ENCODE measurements at regions not wholly inside any gene's neighbourhood (a gene's known extent, or its start where the extent isn't known, plus 50 kb on each side); places are given as distances from the start of the nearest gene placed in this dataset.

DNA sequence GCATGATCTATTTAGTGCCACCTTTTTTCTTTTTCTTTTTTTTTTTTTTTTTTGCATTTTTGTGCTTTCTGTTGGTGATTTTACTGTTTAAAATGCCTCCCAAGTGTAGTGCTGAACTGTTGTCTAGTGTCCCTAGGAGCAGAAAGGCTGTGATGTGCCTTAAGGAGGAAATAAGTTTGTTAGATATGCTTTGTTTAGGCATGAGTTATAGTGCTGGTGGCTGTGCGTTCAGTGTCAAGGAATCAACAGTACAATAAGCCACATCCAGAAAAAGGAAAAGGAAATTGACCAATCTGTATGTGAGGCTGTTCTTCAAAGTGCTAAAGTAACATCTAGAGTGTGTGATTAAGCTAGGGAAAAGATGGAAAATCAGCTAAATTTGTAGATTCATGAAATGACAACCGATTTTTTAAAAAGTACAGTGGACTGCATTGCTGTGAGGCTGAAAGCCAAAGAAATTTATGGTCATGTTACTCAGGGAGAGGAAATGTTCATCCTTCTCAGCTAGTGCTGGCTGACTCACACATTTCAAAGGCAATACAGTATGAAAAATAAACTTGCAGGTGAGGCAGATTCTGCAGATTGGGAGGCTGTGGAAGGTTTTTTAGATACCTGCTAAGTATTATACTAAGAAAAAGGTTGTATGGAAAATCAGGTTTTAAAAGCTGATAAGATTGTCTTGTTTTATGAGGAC lies 122.7 kb upstream of the ADCY1 start:
- no peak for ATAC-seq (replicated peaks)
- Mint-ChIP-seq H3K27me3 (peaks cover 13 to 14% of the 10 kb centered on the region in 2 donors), H3K36me3 (no peaks in the 10 kb centered on the region), H3K4me1 (peaks cover 2 to 3% of the 10 kb centered on the region in 2 donors), H3K4me3 (no peak overlapping the region), H3K9me3 (peaks cover 2 to 12% of the 10 kb centered on the region in 2 donors), H3K27ac (no peak overlapping the region)
- DNase-seq = no peak

DNA sequence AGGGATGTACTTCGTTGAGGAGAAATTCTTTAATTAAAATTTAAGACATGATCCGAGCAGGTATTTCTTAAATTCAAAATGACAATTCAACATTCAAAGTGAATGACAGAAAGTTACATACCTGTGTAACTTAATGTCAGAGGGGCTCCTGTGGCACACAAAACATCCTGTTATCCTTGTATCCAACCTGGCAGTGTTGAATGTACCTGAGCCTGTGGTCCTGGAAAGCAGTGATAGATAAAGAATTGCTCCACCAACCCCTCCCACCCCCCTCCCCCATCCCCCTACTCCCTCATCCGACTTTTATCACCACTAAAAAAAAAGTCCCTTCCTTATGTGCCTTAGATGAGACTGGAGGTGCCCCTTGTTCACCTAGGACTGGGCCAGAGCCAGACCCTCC lies 119.4 kb upstream of the ADCY1 start:
- ATAC-seq (replicated peaks) (no peak), DNase-seq (no peak)
- peaks cover 13 to 14% of the 10 kb centered on the region in 2 donors for H3K27me3 Mint-ChIP-seq
- H3K9me3 Mint-ChIP-seq = no peaks in the 10 kb centered on the region
- no peaks in the 10 kb centered on the region for H3K36me3 Mint-ChIP-seq
- no peaks in the 10 kb centered on the region for H3K4me1 Mint-ChIP-seq
- no peak overlapping the region for H3K4me3 Mint-ChIP-seq
- H3K27ac Mint-ChIP-seq = no peak overlapping the region

DNA sequence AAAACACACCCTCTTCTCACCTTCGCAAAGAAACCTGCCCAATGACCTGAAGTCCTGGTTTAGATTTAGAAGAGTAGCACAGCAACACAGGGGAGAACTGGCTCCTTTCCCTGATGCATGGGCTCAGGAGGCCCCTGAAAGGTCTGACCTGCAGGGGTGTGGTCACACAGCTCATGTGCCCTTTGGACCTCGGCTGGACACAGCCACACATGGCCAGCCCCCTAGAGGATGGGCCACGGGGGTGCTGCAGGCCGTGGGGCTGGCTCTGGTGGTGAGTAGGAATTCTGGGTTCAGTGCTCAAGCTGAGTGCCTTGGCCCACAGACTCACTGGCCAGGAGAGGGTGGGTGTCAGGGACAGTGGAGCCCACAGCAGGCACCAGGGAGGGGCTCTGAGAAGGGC lies 118.5 kb upstream of the ADCY1 start:
- Mint-ChIP-seq H3K27me3 (peaks cover 13 to 14% of the 10 kb centered on the region in 2 donors), H3K27ac (no peak overlapping the region)
- ATAC-seq (replicated peaks) = no peak

DNA sequence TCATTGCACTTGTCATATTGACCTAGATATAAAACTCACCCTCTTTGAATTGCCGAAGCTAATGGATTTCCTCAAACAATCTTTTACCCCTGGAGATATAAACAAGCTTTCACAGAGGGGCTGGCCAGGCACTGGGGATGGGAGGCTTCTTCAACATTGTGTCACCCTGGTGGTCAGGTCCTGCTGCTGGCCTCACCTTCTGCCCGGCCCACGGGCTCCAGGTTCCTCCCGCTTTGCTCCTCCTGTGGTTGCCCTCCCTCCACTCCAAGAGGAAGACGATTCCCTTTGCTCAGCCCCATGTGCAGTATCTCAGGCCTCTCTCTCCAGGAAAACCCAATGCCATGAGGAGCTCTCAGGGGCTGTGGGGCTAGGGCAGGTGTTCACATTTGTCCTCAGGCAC lies 118.1 kb upstream of the ADCY1 start:
- H3K27ac Mint-ChIP-seq = no peak overlapping the region
- DNase-seq = no peak

More for the DNA sequence above, 118.5 kb upstream of the ADCY1 start:
- H3K4me1 Mint-ChIP-seq = no peaks in the 10 kb centered on the region
- no peak overlapping the region for H3K4me3 Mint-ChIP-seq
- H3K36me3 Mint-ChIP-seq = no peaks in the 10 kb centered on the region
- H3K9me3 Mint-ChIP-seq = no peaks in the 10 kb centered on the region
- no peak for DNase-seq

DNA sequence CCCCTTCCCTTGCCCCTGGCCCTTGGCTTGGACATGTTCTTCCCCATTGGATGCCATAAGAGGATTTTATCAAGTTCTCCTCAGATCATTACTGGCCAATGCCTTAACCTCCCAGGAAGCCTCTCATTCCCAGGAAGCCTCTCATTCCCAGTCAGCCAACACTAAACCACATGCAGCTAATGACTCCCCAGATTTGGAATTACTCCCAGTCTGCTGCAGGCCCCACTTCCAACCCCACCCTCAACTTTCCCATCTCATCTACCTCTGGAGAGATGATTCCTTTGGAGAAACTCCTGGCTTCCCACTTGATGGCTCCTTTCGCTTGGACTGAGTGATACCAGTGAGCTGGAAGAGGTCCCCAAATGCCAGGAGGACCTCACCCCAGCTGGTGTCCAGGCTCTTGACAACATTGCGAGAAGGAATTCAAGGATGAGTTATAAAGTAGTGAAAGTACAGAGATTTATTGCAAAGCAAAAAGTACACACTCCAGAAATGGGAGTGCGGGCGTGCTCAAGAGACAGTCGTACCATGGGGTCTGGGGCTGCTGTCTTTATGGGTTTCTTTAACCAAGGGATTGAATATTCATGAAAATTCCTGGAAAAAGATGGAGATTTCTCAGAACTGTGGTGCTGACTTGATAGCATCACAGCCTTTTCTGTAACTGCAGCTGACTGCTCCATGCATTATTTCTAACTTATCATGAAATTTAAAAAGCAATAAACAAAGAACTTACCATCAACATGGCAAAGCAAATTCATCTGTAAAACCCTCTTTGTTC lies 117.2 kb upstream of the ADCY1 start:
- DNase-seq (no peak), ATAC-seq (replicated peaks) (no peak)
- no peaks in the 10 kb centered on the region for H3K4me1 Mint-ChIP-seq
- H3K36me3 Mint-ChIP-seq = no peaks in the 10 kb centered on the region
- H3K27me3 Mint-ChIP-seq = peaks cover 10% of the 10 kb centered on the region in 2 donors
- no peaks in the 10 kb centered on the region for H3K9me3 Mint-ChIP-seq
- H3K4me3 Mint-ChIP-seq = no peak overlapping the region
- H3K27ac Mint-ChIP-seq = no peak overlapping the region

More for the DNA sequence above, 118.1 kb upstream of the ADCY1 start:
- Mint-ChIP-seq H3K27me3 (peaks cover 13 to 14% of the 10 kb centered on the region in 2 donors), H3K9me3 (no peaks in the 10 kb centered on the region), H3K36me3 (no peaks in the 10 kb centered on the region), H3K4me1 (no peaks in the 10 kb centered on the region), H3K4me3 (no peak overlapping the region)
- no peak for ATAC-seq (replicated peaks)

DNA sequence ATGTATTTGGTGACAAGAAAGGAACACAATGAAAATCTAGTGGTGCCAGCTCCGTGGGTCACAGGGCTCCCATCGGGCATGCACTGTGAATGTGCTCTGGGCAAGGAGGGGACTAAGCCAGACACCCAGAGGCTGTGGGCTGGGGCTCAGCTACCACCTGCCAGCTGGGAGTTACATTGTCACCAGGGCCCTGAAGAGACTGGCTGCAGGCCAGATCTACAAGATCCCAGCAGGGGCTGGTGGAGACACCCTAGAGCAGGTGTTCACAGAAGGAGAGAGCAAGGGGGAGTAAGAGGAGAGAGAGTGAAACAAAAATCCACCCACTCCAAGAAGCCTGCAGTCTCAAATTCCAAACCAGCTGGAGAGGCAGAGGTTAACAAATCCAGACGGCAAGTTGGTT lies 116.6 kb upstream of the ADCY1 start:
- no peaks in the 10 kb centered on the region for H3K9me3 Mint-ChIP-seq
- H3K27me3 Mint-ChIP-seq = peaks cover 10% of the 10 kb centered on the region in 2 donors
- H3K36me3 Mint-ChIP-seq = no peaks in the 10 kb centered on the region
- DNase-seq (no peak), ATAC-seq (replicated peaks) (no peak)
- H3K4me1 Mint-ChIP-seq = no peaks in the 10 kb centered on the region
- H3K4me3 Mint-ChIP-seq = no peak overlapping the region
- no peak overlapping the region for H3K27ac Mint-ChIP-seq

DNA sequence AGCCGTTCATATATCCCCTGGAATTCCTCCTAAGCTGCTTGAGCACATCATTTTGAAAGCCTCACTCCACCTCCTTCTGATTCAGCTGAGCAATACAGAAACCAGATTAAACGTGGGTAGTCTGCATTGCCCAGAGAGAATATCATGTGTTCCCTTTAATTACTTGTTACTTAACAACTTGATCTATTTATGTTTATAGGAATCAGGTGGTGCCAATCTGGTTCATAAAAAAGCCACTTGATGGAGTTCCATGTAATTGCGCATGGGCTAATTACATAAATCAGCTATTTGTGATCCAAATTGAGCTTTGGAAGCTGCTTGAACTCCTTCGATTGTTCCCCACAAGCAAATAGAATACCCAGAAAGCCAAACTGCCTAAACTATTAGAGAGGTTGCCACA lies 114.7 kb upstream of the ADCY1 start:
- ATAC-seq (replicated peaks) = no peak
- H3K27ac Mint-ChIP-seq = no peak overlapping the region
- no peak overlapping the region for H3K4me3 Mint-ChIP-seq
- no peaks in the 10 kb centered on the region for H3K36me3 Mint-ChIP-seq
- H3K4me1 Mint-ChIP-seq = no peaks in the 10 kb centered on the region
- DNase-seq = no peak
- H3K9me3 Mint-ChIP-seq = peaks cover 7 to 8% of the 10 kb centered on the region in 2 donors
- peaks cover 7 to 10% of the 10 kb centered on the region in 2 donors for H3K27me3 Mint-ChIP-seq

DNA sequence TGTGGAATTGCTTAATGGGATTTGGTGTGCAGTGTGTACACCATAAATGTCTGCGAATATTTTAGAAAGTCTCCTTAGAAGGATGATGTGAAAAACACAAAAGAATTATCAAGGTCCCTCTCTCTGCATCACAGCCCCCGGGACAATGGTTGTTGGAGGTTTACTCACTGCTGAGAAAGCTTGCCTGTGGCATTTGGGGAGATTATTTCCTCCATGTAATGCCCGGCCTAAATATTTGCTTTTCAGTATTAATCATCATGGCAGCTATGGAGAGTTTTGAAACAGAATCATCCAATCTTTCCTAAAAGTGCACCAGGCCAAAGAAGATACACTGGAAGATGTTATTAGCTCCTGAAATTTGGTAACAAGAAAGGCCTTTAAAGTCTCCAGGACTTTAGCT lies 113.8 kb upstream of the ADCY1 start:
- H3K27me3 Mint-ChIP-seq = peaks cover 2 to 3% of the 10 kb centered on the region in 2 donors
- H3K4me3 Mint-ChIP-seq = no peak overlapping the region
- peaks cover 7 to 8% of the 10 kb centered on the region in 2 donors for H3K9me3 Mint-ChIP-seq
- DNase-seq = no peak
- H3K36me3 Mint-ChIP-seq = no peaks in the 10 kb centered on the region
- no peaks in the 10 kb centered on the region for H3K4me1 Mint-ChIP-seq
- ATAC-seq (replicated peaks) = no peak
- no peak overlapping the region for H3K27ac Mint-ChIP-seq

DNA sequence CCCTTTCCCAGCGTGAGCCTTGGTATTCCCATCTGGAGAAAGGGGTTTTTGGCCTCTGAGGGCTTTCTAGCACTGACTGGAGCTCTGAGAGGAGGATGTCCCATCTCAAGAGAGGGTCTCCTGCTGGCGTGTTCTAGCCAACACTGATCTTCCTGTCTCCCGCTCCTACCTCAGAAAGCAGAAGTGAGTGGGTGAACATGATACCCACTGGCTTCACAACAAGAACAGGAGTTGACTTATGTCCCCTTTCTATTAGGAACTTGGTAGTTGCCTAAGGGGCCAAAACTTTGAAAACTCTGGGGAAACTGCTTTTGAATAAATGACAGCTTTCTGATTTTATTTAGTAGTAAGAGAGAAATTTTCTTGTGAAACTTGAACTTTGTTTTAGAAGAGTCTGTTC lies 113.1 kb upstream of the ADCY1 start:
- Mint-ChIP-seq H3K4me1 (no peaks in the 10 kb centered on the region), H3K36me3 (no peaks in the 10 kb centered on the region), H3K9me3 (peaks cover 7 to 8% of the 10 kb centered on the region in 2 donors), H3K27ac (no peak overlapping the region), H3K27me3 (no peaks in the 10 kb centered on the region), H3K4me3 (no peak overlapping the region)
- DNase-seq = no peak
- no peak for ATAC-seq (replicated peaks)

DNA sequence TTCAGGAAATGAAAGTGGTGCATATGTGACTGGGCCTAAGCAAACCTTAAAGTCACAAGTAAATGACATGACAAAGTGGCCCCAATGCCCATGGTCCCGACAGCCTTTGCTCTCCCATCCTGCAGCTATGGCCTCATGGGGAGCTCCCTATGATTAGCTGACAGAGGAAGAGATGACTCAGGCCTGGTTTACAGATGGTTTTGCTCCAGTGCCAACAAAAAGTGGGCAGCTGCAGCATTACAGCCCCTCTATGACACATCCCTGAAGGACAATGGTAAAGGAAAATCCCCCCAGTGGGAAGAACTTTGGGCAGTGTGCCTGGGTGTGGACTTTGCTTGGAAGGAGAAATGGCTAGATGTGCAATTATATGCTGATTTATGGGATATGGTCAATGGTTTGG lies 105.1 kb upstream of the ADCY1 start:
- no peak overlapping the region for H3K27ac Mint-ChIP-seq
- no peaks in the 10 kb centered on the region for H3K36me3 Mint-ChIP-seq
- no peak for ATAC-seq (replicated peaks)
- H3K9me3 Mint-ChIP-seq = no peaks in the 10 kb centered on the region
- no peak overlapping the region for H3K4me3 Mint-ChIP-seq
- H3K27me3 Mint-ChIP-seq = peaks cover 0 to 5% of the 10 kb centered on the region in 2 donors
- no peaks in the 10 kb centered on the region for H3K4me1 Mint-ChIP-seq
- DNase-seq = no peak

DNA sequence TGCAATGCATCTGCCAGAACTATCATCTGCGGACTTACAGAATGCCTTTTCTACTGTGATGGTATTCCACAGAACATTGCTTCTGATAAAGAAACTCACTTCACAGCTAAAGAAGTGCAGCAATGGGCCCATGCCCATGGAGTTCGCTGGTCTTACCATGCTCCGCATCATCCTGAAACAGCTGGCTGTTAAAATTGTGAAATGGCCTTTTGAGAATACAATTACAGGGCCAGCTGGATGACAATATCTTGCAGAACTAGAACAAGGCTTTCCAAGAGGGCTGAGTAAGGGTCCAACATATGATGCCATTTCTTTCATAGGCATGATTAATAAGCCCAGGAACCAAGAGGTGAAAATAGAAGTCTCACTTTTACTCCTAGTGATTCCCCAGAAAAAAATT lies 104.1 kb upstream of the ADCY1 start:
- Mint-ChIP-seq H3K4me3 (no peak overlapping the region), H3K27ac (no peak overlapping the region), H3K4me1 (no peaks in the 10 kb centered on the region), H3K36me3 (no peaks in the 10 kb centered on the region), H3K27me3 (peaks cover 0 to 5% of the 10 kb centered on the region in 2 donors), H3K9me3 (no peaks in the 10 kb centered on the region)
- ATAC-seq (replicated peaks) = no peak
- no peak for DNase-seq

DNA sequence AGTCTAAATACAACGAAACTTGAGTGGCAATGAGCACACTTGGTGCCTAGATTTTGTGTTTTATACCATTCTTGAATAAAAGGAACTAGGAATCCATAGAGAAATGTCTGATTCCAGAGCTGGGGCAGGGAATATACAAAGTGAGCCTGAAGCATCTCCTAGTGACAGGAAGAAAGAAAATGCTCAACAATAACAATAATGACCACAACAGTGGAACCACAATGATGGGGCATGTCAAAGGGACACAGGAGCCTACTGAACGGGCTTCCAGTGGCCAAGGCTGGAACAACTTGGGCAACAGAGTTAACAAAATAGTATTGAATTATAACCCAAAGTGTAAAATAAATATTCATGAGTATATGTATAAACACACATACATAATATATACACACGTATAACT lies 94.4 kb upstream of the ADCY1 start:
- ATAC-seq (replicated peaks) = no peak
- H3K9me3 Mint-ChIP-seq = peaks cover 0 to 3% of the 10 kb centered on the region in 2 donors
- H3K36me3 Mint-ChIP-seq = no peaks in the 10 kb centered on the region
- H3K27ac Mint-ChIP-seq = no peak overlapping the region
- H3K4me1 Mint-ChIP-seq = no peaks in the 10 kb centered on the region
- no peak overlapping the region for H3K4me3 Mint-ChIP-seq
- DNase-seq = no peak
- H3K27me3 Mint-ChIP-seq = no peaks in the 10 kb centered on the region

DNA sequence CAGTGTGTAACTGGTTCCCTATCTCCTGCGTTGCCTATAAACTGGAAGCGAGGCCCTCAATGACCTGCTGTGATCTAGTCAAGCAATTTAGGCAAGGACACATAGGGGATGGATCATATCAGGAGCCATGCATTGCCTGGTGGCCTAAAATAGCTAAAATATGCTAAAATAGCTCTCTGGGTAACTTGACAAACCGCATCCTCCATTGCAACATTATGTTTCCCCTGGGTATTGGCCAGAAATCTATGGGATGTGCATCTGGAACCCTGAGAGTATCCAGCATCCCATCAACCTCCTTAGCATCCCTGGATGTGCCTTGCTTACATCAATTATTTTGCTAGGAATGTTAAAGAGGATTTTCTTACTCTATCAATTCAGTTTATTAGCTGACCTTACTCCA lies 91.7 kb upstream of the ADCY1 start:
- Mint-ChIP-seq H3K4me3 (no peak overlapping the region), H3K27me3 (no peaks in the 10 kb centered on the region), H3K9me3 (peaks cover 0 to 4% of the 10 kb centered on the region in 2 donors), H3K36me3 (no peaks in the 10 kb centered on the region), H3K4me1 (no peaks in the 10 kb centered on the region), H3K27ac (no peak overlapping the region)
- DNase-seq (no peak), ATAC-seq (replicated peaks) (no peak)

DNA sequence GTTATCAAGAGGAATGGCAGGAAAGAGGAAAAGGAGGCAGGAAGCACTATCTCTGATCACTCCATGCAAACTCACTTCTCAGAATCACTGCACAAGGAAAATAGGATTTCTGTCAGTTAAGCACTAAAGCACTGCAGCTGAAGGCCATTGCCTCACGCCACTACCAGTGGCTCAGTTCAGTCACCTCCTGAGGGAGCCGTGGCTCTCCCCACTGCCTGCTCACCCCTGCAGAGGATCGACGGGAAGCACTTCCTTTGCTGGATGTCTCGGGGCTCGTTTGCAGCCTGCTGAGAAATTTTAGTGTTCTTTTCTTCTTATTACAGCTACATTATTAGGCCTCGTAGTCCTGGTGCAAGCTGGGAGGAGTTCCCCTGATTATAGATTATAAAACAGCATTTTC lies 90.1 kb upstream of the ADCY1 start:
- H3K4me3 Mint-ChIP-seq = no peak overlapping the region
- peaks cover 0 to 4% of the 10 kb centered on the region in 2 donors for H3K9me3 Mint-ChIP-seq
- no peaks in the 10 kb centered on the region for H3K27me3 Mint-ChIP-seq
- H3K4me1 Mint-ChIP-seq = no peaks in the 10 kb centered on the region
- no peak overlapping the region for H3K27ac Mint-ChIP-seq
- ATAC-seq (replicated peaks) = no peak
- DNase-seq = no peak
- H3K36me3 Mint-ChIP-seq = no peaks in the 10 kb centered on the region

DNA sequence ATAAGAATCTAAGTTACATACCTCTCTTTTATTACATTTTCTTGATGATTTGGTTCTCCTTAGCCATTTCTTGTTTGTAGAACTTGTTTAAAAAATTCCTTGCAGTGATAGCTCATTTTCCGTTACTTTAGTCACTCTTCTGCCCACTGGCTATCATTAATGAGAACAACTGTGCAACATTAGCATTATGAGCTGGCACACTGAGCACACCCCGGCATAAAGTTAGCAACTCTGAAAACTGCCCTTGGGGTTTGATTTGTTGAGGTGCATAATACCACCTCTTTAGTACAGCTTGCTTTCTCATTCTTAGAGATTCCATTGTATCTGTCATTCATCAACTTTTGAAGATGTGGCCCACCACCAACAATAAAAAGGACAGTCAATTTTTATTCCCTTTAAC lies 87.6 kb upstream of the ADCY1 start:
- Mint-ChIP-seq H3K27ac (no peak overlapping the region), H3K36me3 (no peaks in the 10 kb centered on the region), H3K9me3 (peaks cover 10 to 14% of the 10 kb centered on the region in 2 donors), H3K27me3 (no peaks in the 10 kb centered on the region), H3K4me3 (no peak overlapping the region), H3K4me1 (no peaks in the 10 kb centered on the region)
- DNase-seq = no peak
- no peak for ATAC-seq (replicated peaks)
